HG03460 (cell line): ENCODE measurements at regions not wholly inside any gene's neighbourhood (a gene's known extent, or its start where the extent isn't known, plus 50 kb on each side); places are given as distances from the start of the nearest gene placed in this dataset.
"Not testable (repeated sequence)": the region's sequence is repeated elsewhere in the genome, so short reads cannot be mapped to it uniquely, and the experiment has no call there.

Source experiments
- ATAC-seq: cut with Tn5 transposase; IDR thresholded peaks from one replicate; pipeline ENCODE4 v1.9.1; 2021; ENCODE audit not compliant: unreplicated experiment

- no peak for ATAC-seq
Measured at GRCh38 chr11:130526846-130527245, 78.4 kb downstream of the ADAMTS15 start.

- no peak for ATAC-seq
Measured at GRCh38 chr11:130527636-130528297, 79.3 kb downstream of the ADAMTS15 start.

GRCh38 chr11:130528298-130529261 is 80.1 kb downstream of the ADAMTS15 start:
- no peak for ATAC-seq

- ATAC-seq = no peak
Measured at GRCh38 chr11:130529366-130529765, 80.9 kb downstream of the ADAMTS15 start.

- no peak for ATAC-seq
Measured at GRCh38 chr11:130531061-130531460, 82.6 kb downstream of the ADAMTS15 start.

GRCh38 chr11:130533113-130533798 is 84.8 kb downstream of the ADAMTS15 start:
- ATAC-seq = no peak

GRCh38 chr11:130533871-130534270 is 85.4 kb downstream of the ADAMTS15 start:
- no peak for ATAC-seq

- no peak for ATAC-seq
Measured at GRCh38 chr11:130534551-130534950, 86.1 kb downstream of the ADAMTS15 start.

GRCh38 chr11:130535520-130535919 is 87.1 kb downstream of the ADAMTS15 start:
- ATAC-seq = no peak

- no peak for ATAC-seq
Measured at GRCh38 chr11:130536106-130537040, 87.9 kb downstream of the ADAMTS15 start.

- ATAC-seq = not testable (repeated sequence)
Measured at GRCh38 chr11:130539680-130540079, 91.2 kb downstream of the ADAMTS15 start.

- no peak for ATAC-seq
Measured at GRCh38 chr11:130544266-130544665, 95.8 kb downstream of the ADAMTS15 start.

GRCh38 chr11:130545449-130546072 is 97.1 kb downstream of the ADAMTS15 start:
- no peak for ATAC-seq

- no peak for ATAC-seq
Measured at GRCh38 chr11:130546438-130546837, 98.0 kb downstream of the ADAMTS15 start.

- no peak for ATAC-seq
Measured at GRCh38 chr11:130546901-130547694, 98.7 kb downstream of the ADAMTS15 start.

- no peak for ATAC-seq
Measured at GRCh38 chr11:130547761-130548490, 99.5 kb downstream of the ADAMTS15 start.

GRCh38 chr11:130548491-130548833 is 100.0 kb downstream of the ADAMTS15 start:
- ATAC-seq = no peak

- ATAC-seq = no peak
Measured at GRCh38 chr11:130549393-130549999, 101.1 kb downstream of the ADAMTS15 start.
